Vagina (tissue), 2 donors: ENCODE measurements at regions not wholly inside any gene's neighbourhood (a gene's known extent, or its start where the extent isn't known, plus 50 kb on each side); places are given as distances from the start of the nearest gene placed in this dataset.
A peak's percentile ranks its signal among the peaks of the same experiment; 100 is the strongest.

Experiments used
- DNase-seq, 2 donors: peaks; one replicate each; pipeline ENCODE4 v3.0.0-alpha.2; 2017; ENCODE audit errors: extremely low spot score in 2 of 2
- H3K27ac ChIP-seq: fragments of 200-600 bp; sonication (generic); one replicate; pipeline ENCODE4 v1.5.1; 2019
- H3K27me3 ChIP-seq: fragments of 200-600 bp; sonication (generic); one replicate; pipeline ENCODE4 v1.5.1; 2019
- H3K36me3 ChIP-seq, 2 donors: fragments of 200-600 bp; sonication (generic); one replicate each; pipeline ENCODE4 v1.5.1; 2017 to 2019
- H3K4me1 ChIP-seq: fragments of 200-600 bp; sonication (generic); one replicate; pipeline ENCODE4 v1.5.1; 2019
- H3K4me3 ChIP-seq, 2 donors: fragments of 200-600 bp; sonication (generic); 1 replicate in 1 of 2; 2 replicates in 1 of 2; pipeline ENCODE4 v1.5.1; 2016 to 2019
- H3K9me3 ChIP-seq: fragments of 200-600 bp; sonication (generic); one replicate; pipeline ENCODE4 v1.5.1; 2019
- CTCF ChIP-seq, 3 experiments: fragments of 450-650 bp in 2 of 3; fragments of 200-600 bp in 1 of 3; sonication (generic) in 1 of 3; IDR thresholded peaks; one replicate each; pipeline ENCODE4 v1.5.1; 2017 to 2019; ENCODE audit warnings: antibody characterized with exemption in 3 of 3, mild to moderate bottlenecking in 2 of 3, moderate library complexity in 2 of 3
- POLR2A ChIP-seq, 2 donors: fragments of 450-650 bp; IDR thresholded peaks; one replicate each; pipeline ENCODE4 v1.6.1; 2017; ENCODE audit warnings: antibody characterized with exemption in 2 of 2, mild to moderate bottlenecking in 2 of 2, moderate library complexity in 2 of 2
- POLR2AphosphoS5 ChIP-seq, 2 donors: sonication (generic); formaldehyde crosslinking; IDR thresholded peaks; one replicate each; pipeline ENCODE4 v1.9.0; 2017; ENCODE audit warnings: antibody characterized with exemption in 2 of 2, mild to moderate bottlenecking in 2 of 2, low read depth in 1 of 2; ENCODE audit not compliant: insufficient read depth in 1 of 2
- intact Hi-C: fragments of 100-400 bp; cut with DNase I; formaldehyde crosslinking; loops from one replicate; pipeline ENCODE4 v1.15.1; 2023

GRCh38 chr1:56303805-56304204 lies 275.6 kb downstream of the PLPP3 start:
- TF ChIP-seq CTCF (IDR thresholded peaks at IDR 0.05) (no peak), POLR2A (IDR thresholded peaks at IDR 0.05) (no peak), POLR2AphosphoS5 (IDR thresholded peaks at IDR 0.05; ENCODE audit: insufficient read depth in 1 of 2, low read depth in 1 of 2) (no peak)
- no peaks in the 10 kb centered on the region for H3K27me3 ChIP-seq
- H3K27ac ChIP-seq, result no peak overlapping the region
- no peaks in the 10 kb centered on the region for H3K4me1 ChIP-seq
- no peak overlapping the region for H3K4me3 ChIP-seq
- peak in 1 of 2 donors; percentile 12 for DNase-seq
- intact Hi-C loops, result no loop called here
- no peaks in the 10 kb centered on the region for H3K36me3 ChIP-seq
- no peaks in the 10 kb centered on the region for H3K9me3 ChIP-seq

GRCh38 chr1:56302878-56303277 lies 276.5 kb downstream of the PLPP3 start:
- no peak for DNase-seq
- Histone ChIP-seq H3K36me3 (no peaks in the 10 kb centered on the region), H3K9me3 (no peaks in the 10 kb centered on the region), H3K27me3 (no peaks in the 10 kb centered on the region), H3K27ac (no peak overlapping the region), H3K4me1 (peaks cover 3% of the 10 kb centered on the region), H3K4me3 (no peak overlapping the region)
- intact Hi-C loops, result no loop called here
- no peak for TF ChIP-seq POLR2AphosphoS5 (IDR thresholded peaks at IDR 0.05; ENCODE audit: insufficient read depth in 1 of 2, low read depth in 1 of 2)
- no peak for TF ChIP-seq POLR2A (IDR thresholded peaks at IDR 0.05)
- TF ChIP-seq CTCF (IDR thresholded peaks at IDR 0.05), result no peak

GRCh38 chr1:56301791-56302190 lies 277.6 kb downstream of the PLPP3 start:
- H3K27ac ChIP-seq, result no peak overlapping the region
- no peaks in the 10 kb centered on the region for H3K36me3 ChIP-seq
- no peaks in the 10 kb centered on the region for H3K27me3 ChIP-seq
- H3K4me3 ChIP-seq, result no peak overlapping the region
- TF ChIP-seq POLR2A (IDR thresholded peaks at IDR 0.05) (no peak), CTCF (IDR thresholded peaks at IDR 0.05) (no peak), POLR2AphosphoS5 (IDR thresholded peaks at IDR 0.05; ENCODE audit: insufficient read depth in 1 of 2, low read depth in 1 of 2) (no peak)
- H3K4me1 ChIP-seq, result peaks cover 14% of the 10 kb centered on the region
- DNase-seq, result no peak
- no peaks in the 10 kb centered on the region for H3K9me3 ChIP-seq
- intact Hi-C loops, result no loop called here

GRCh38 chr1:56300836-56301235 lies 278.5 kb downstream of the PLPP3 start:
- no peak for DNase-seq
- no peaks in the 10 kb centered on the region for H3K36me3 ChIP-seq
- H3K4me1 ChIP-seq, result peaks cover 16% of the 10 kb centered on the region
- H3K4me3 ChIP-seq, result no peak overlapping the region
- H3K27me3 ChIP-seq, result no peaks in the 10 kb centered on the region
- intact Hi-C loops, result no loop called here
- H3K27ac ChIP-seq, result no peak overlapping the region
- TF ChIP-seq POLR2AphosphoS5 (IDR thresholded peaks at IDR 0.05; ENCODE audit: insufficient read depth in 1 of 2, low read depth in 1 of 2), result no peak
- TF ChIP-seq POLR2A (IDR thresholded peaks at IDR 0.05), result no peak
- TF ChIP-seq CTCF (IDR thresholded peaks at IDR 0.05), result no peak
- H3K9me3 ChIP-seq, result no peaks in the 10 kb centered on the region

GRCh38 chr1:56298866-56299265 lies 280.5 kb downstream of the PLPP3 start:
- Histone ChIP-seq H3K4me1 (peaks cover 16% of the 10 kb centered on the region), H3K27me3 (no peaks in the 10 kb centered on the region), H3K36me3 (no peaks in the 10 kb centered on the region), H3K27ac (no peak overlapping the region), H3K4me3 (no peak overlapping the region), H3K9me3 (no peaks in the 10 kb centered on the region)
- peak in 1 of 2 donors; percentile 49 for DNase-seq
- intact Hi-C loops, result no loop called here
- no peak for TF ChIP-seq CTCF (IDR thresholded peaks at IDR 0.05)
- TF ChIP-seq POLR2A (IDR thresholded peaks at IDR 0.05), result no peak
